ENCODE measurements at regions not wholly inside any gene's neighbourhood (a gene's known extent, or its start where the extent isn't known, plus 50 kb on each side); places are given as distances from the start of the nearest gene placed in this dataset.
"Not testable (repeated sequence)": the region's sequence is repeated elsewhere in the genome, so short reads cannot be mapped to it uniquely, and the experiment has no call there.

- no peak for DNase-seq (ENCODE audit: low read depth in 4 of 4, low spot score in 2 of 4)
Observed at GRCh38 chr3:166265153-166265552, 427.9 kb upstream of the BCHE start.

GRCh38 chr3:166263460-166263859, 426.2 kb upstream of the BCHE start:
- DNase-seq (ENCODE audit: low read depth in 4 of 4, low spot score in 2 of 4) = no peak

GRCh38 chr3:166258293-166258850, 421.1 kb upstream of the BCHE start:
- DNase-seq (ENCODE audit: low read depth in 4 of 4, low spot score in 2 of 4) = not testable (repeated sequence)

GRCh38 chr3:166257715-166258114, 420.5 kb upstream of the BCHE start:
- DNase-seq (ENCODE audit: low read depth in 4 of 4, low spot score in 2 of 4) = no peak

GRCh38 chr3:166248784-166249183, 411.6 kb upstream of the BCHE start:
- no peak for DNase-seq (ENCODE audit: low read depth in 4 of 4, low spot score in 2 of 4)

- DNase-seq (ENCODE audit: low read depth in 4 of 4, low spot score in 2 of 4) = no peak
Observed at GRCh38 chr3:166243511-166243910, 406.3 kb upstream of the BCHE start.

- no peak for DNase-seq (ENCODE audit: low read depth in 4 of 4, low spot score in 2 of 4)
Observed at GRCh38 chr3:166223120-166223519, 385.9 kb upstream of the BCHE start.

- DNase-seq (ENCODE audit: low read depth in 4 of 4, low spot score in 2 of 4) = no peak
Observed at GRCh38 chr3:166211451-166211850, 374.2 kb upstream of the BCHE start.

- DNase-seq (ENCODE audit: low read depth in 4 of 4, low spot score in 2 of 4) = no peak
Observed at GRCh38 chr3:166209701-166210100, 372.5 kb upstream of the BCHE start.

- DNase-seq (ENCODE audit: low read depth in 4 of 4, low spot score in 2 of 4) = no peak
Observed at GRCh38 chr3:166205158-166205557, 367.9 kb upstream of the BCHE start.

- no peak for DNase-seq (ENCODE audit: low read depth in 4 of 4, low spot score in 2 of 4)
Observed at GRCh38 chr3:166201476-166201875, 364.3 kb upstream of the BCHE start.

- DNase-seq (ENCODE audit: low read depth in 4 of 4, low spot score in 2 of 4) = no peak
Observed at GRCh38 chr3:166199491-166199890, 362.3 kb upstream of the BCHE start.

- DNase-seq (ENCODE audit: low read depth in 4 of 4, low spot score in 2 of 4) = no peak
Observed at GRCh38 chr3:166195808-166196207, 358.6 kb upstream of the BCHE start.

GRCh38 chr3:166191411-166191810, 354.2 kb upstream of the BCHE start:
- no peak for DNase-seq (ENCODE audit: low read depth in 4 of 4, low spot score in 2 of 4)

- no peak for DNase-seq (ENCODE audit: low read depth in 4 of 4, low spot score in 2 of 4)
Observed at GRCh38 chr3:166190360-166190759, 353.1 kb upstream of the BCHE start.

GRCh38 chr3:166187237-166187636, 350.0 kb upstream of the BCHE start:
- DNase-seq (ENCODE audit: low read depth in 4 of 4, low spot score in 2 of 4) = no peak

GRCh38 chr3:166186003-166186402, 348.8 kb upstream of the BCHE start:
- DNase-seq (ENCODE audit: low read depth in 4 of 4, low spot score in 2 of 4) = no peak

- no peak for DNase-seq (ENCODE audit: low read depth in 4 of 4, low spot score in 2 of 4)
Observed at GRCh38 chr3:166177130-166177529, 339.9 kb upstream of the BCHE start.

- no peak for DNase-seq (ENCODE audit: low read depth in 4 of 4, low spot score in 2 of 4)
Observed at GRCh38 chr3:166171695-166172094, 334.5 kb upstream of the BCHE start.

GRCh38 chr3:166169681-166170080, 332.5 kb upstream of the BCHE start:
- DNase-seq (ENCODE audit: low read depth in 4 of 4, low spot score in 2 of 4) = no peak

GRCh38 chr3:166127969-166128368, 290.7 kb upstream of the BCHE start:
- no peak for DNase-seq (ENCODE audit: low read depth in 4 of 4, low spot score in 2 of 4)

GRCh38 chr3:166125179-166125578, 288.0 kb upstream of the BCHE start:
- DNase-seq (ENCODE audit: low read depth in 4 of 4, low spot score in 2 of 4) = no peak

GRCh38 chr3:166123576-166123975, 286.4 kb upstream of the BCHE start:
- no peak for DNase-seq (ENCODE audit: low read depth in 4 of 4, low spot score in 2 of 4)

Data from left renal cortex interstitium (tissue), 4 donors.